Tibial nerve (tissue), 4 donors: ENCODE measurements at regions not wholly inside any gene's neighbourhood (a gene's known extent, or its start where the extent isn't known, plus 50 kb on each side); places are given as distances from the start of the nearest gene placed in this dataset.

Source experiments
- DNase-seq, 2 donors: peaks; one replicate each; pipeline ENCODE4 v3.0.0-alpha.2; 2019; ENCODE audit warnings: low spot score in 2 of 2
- H3K27ac ChIP-seq, 4 donors: fragments of 200-600 bp; sonication (generic) in 3 of 4; one replicate each; pipeline ENCODE4 v1.5.1; 2017 to 2019; ENCODE audit warnings: mild to moderate bottlenecking in 1 of 4
- H3K27me3 ChIP-seq, 2 donors: fragments of 200-600 bp; sonication (generic) in 1 of 2; one replicate each; pipeline versions ENCODE4 v1.5.1 to v1.6.0; 2017 to 2019
- H3K36me3 ChIP-seq, 3 donors: fragments of 200-600 bp; sonication (generic); one replicate each; pipeline ENCODE4 v1.5.1; 2018 to 2019
- H3K4me1 ChIP-seq, 4 donors: fragments of 200-600 bp; sonication (generic) in 3 of 4; one replicate each; pipeline ENCODE4 v1.5.1; 2017 to 2019
- H3K4me3 ChIP-seq, 4 donors: fragments of 200-600 bp; sonication (generic) in 3 of 4; one replicate each; pipeline ENCODE4 v1.5.1; 2017 to 2019; ENCODE audit warnings: mild to moderate bottlenecking in 1 of 4, moderate library complexity in 1 of 4
- H3K9me3 ChIP-seq, 4 donors: fragments of 200-600 bp; sonication (generic) in 3 of 4; one replicate each; pipeline ENCODE4 v1.5.1; 2017 to 2019
- CTCF ChIP-seq, 5 experiments: fragments of 200-600 bp in 3 of 5; fragments of 450-650 bp in 2 of 5; sonication (generic) in 3 of 5; IDR thresholded peaks; one replicate each; pipeline ENCODE4 v1.5.1; 2016 to 2019; ENCODE audit warnings: antibody characterized with exemption in 5 of 5, mild to moderate bottlenecking in 3 of 5, moderate library complexity in 2 of 5
- EP300 ChIP-seq, 2 donors: sonication (generic); formaldehyde crosslinking; IDR thresholded peaks; one replicate each; pipeline ENCODE4 v1.6.1; 2017; ENCODE audit warnings: antibody characterized with exemption in 2 of 2, mild to moderate bottlenecking in 1 of 2
- POLR2A ChIP-seq, 2 donors: fragments of 450-650 bp; IDR thresholded peaks; one replicate each; pipeline ENCODE4 v1.6.1; 2017; ENCODE audit warnings: antibody characterized with exemption in 2 of 2, mild to moderate bottlenecking in 2 of 2, moderate library complexity in 2 of 2
- WGBS, 2 donors: methylation state at CpG; one replicate each; pipeline ENCODE4 v1.1.5; 2018; 5-methylcytosine and 5-hydroxymethylcytosine counted together

GRCh38 chr3:157815739-157816138 lies 290.5 kb downstream of the SHOX2 start:
- DNase-seq, result no peak
- H3K27me3 ChIP-seq, result no peaks in the 10 kb centered on the region
- no peaks in the 10 kb centered on the region for H3K9me3 ChIP-seq
- H3K4me1 ChIP-seq, result peaks cover 0 to 12% (median 0%) of the 10 kb centered on the region in 4 donors
- 38 to 43% methylated on average over 3 of the region's 3 CpGs for WGBS, 2 donors
- no peak for TF ChIP-seq CTCF (IDR thresholded peaks at IDR 0.05)
- no peak for TF ChIP-seq POLR2A (IDR thresholded peaks at IDR 0.05)
- no peak for TF ChIP-seq EP300 (IDR thresholded peaks at IDR 0.05)
- no peak overlapping the region for H3K27ac ChIP-seq
- no peaks in the 10 kb centered on the region for H3K36me3 ChIP-seq
- no peak overlapping the region for H3K4me3 ChIP-seq

- Histone ChIP-seq H3K27me3 (no peaks in the 10 kb centered on the region), H3K36me3 (no peaks in the 10 kb centered on the region), H3K4me3 (no peak overlapping the region), H3K27ac (no peak overlapping the region), H3K4me1 (no peaks in the 10 kb centered on the region), H3K9me3 (no peaks in the 10 kb centered on the region)
- WGBS, 2 donors, result 78 to 82% methylated on average over 3 of the region's 3 CpGs
- TF ChIP-seq POLR2A (IDR thresholded peaks at IDR 0.05), result no peak
- no peak for TF ChIP-seq EP300 (IDR thresholded peaks at IDR 0.05)
- TF ChIP-seq CTCF (IDR thresholded peaks at IDR 0.05), result no peak
- DNase-seq, result no peak
Measured at GRCh38 chr3:157810924-157811718, 295.1 kb downstream of the SHOX2 start.

GRCh38 chr3:157807280-157807679 lies 298.9 kb downstream of the SHOX2 start:
- 72 to 79% methylated on average over 3 of the region's 3 CpGs for WGBS, 2 donors
- H3K9me3 ChIP-seq, result peaks cover 0 to 5% (median 0%) of the 10 kb centered on the region in 4 donors
- no peak for DNase-seq
- no peaks in the 10 kb centered on the region for H3K36me3 ChIP-seq
- no peak overlapping the region for H3K27ac ChIP-seq
- TF ChIP-seq EP300 (IDR thresholded peaks at IDR 0.05) (no peak), CTCF (IDR thresholded peaks at IDR 0.05) (no peak), POLR2A (IDR thresholded peaks at IDR 0.05) (no peak)
- no peaks in the 10 kb centered on the region for H3K27me3 ChIP-seq
- H3K4me1 ChIP-seq, result no peaks in the 10 kb centered on the region
- H3K4me3 ChIP-seq, result no peak overlapping the region

GRCh38 chr3:157805538-157805937 lies 300.7 kb downstream of the SHOX2 start:
- Histone ChIP-seq H3K36me3 (no peaks in the 10 kb centered on the region), H3K4me1 (no peaks in the 10 kb centered on the region), H3K9me3 (peaks cover 0 to 19% (median 0%) of the 10 kb centered on the region in 4 donors), H3K27me3 (no peaks in the 10 kb centered on the region), H3K4me3 (no peak overlapping the region), H3K27ac (no peak overlapping the region)
- TF ChIP-seq CTCF (IDR thresholded peaks at IDR 0.05), result no peak
- TF ChIP-seq EP300 (IDR thresholded peaks at IDR 0.05), result no peak
- TF ChIP-seq POLR2A (IDR thresholded peaks at IDR 0.05), result no peak
- no peak for DNase-seq
- 92 to 93% methylated on average over 2 of the region's 2 CpGs for WGBS, 2 donors

GRCh38 chr3:157794771-157795170 lies 291.6 kb upstream of the VEPH1 start:
- H3K27me3 ChIP-seq, result no peaks in the 10 kb centered on the region
- WGBS, 2 donors, result 30 to 42% methylated on average over 1 of the region's 1 CpG
- H3K4me3 ChIP-seq, result no peak overlapping the region
- no peaks in the 10 kb centered on the region for H3K4me1 ChIP-seq
- H3K9me3 ChIP-seq, result peaks cover 0 to 8% (median 0%) of the 10 kb centered on the region in 4 donors
- no peak for DNase-seq
- no peaks in the 10 kb centered on the region for H3K36me3 ChIP-seq
- TF ChIP-seq POLR2A (IDR thresholded peaks at IDR 0.05) (no peak), EP300 (IDR thresholded peaks at IDR 0.05) (no peak), CTCF (IDR thresholded peaks at IDR 0.05) (no peak)
- no peak overlapping the region for H3K27ac ChIP-seq
